K562 (cell line): ENCODE measurements at regions not wholly inside any gene's neighbourhood (a gene's known extent, or its start where the extent isn't known, plus 50 kb on each side); places are given as distances from the start of the nearest gene placed in this dataset.

ENCODE experiments used
- ATAC-seq: fragments of 200-7000 bp; cut with Tn5 transposase; 3 replicates; pipeline ENCODE4 v1.9.1; 2020; ENCODE audit warnings: moderate library complexity
- BruUV-seq: library from RNA; stranded (reverse); fragments of 400-500 nt; replicated peaks from 2 replicates; lab custom pipeline; 2021; lab: Mats Ljungman, UMichigan
- CTCF ChIA-PET: fragments of 300-600 bp; formaldehyde crosslinking; extraction: SDS; loops from one replicate; lab custom pipeline; 2021; ENCODE audit warnings: low intra/inter-chr PET ratio; lab: Yijun Ruan, JAX
- POLR2A ChIA-PET: fragments of 300-600, 350-650 bp; sonication (Branson Sonifier 250); formaldehyde crosslinking; extraction: SDS; loops from one replicate; lab custom pipeline; 2021; ENCODE audit warnings: antibody characterized with exemption, inconsistent platforms; lab: Yijun Ruan, JAX
- DNase-seq, 4 experiments: peaks; one replicate each; pipeline versions ENCODE4 v3.0.0 to v3.0.0-alpha.2; 2011 to 2018; ENCODE audit warnings: low spot score in 3 of 4, mixed read lengths in 3 of 4; ENCODE audit errors: extremely low read depth in 1 of 4
- FAIRE-seq: peaks from 2 replicates; lab custom pipeline; 2011; peaks lifted over from hg19 to GRCh38; lab: Jason Lieb, UNC
- H2AFZ ChIP-seq: 2 replicates; pipeline ENCODE4 v1.6.0; 2011; ENCODE audit warnings: low read depth, low read length, control low read depth, inconsistent platforms
- H3K27ac ChIP-seq: fragments of 200-600 bp; 3 replicates; pipeline ENCODE4 v1.8.0; 2011; ENCODE audit warnings: low read depth, mild to moderate bottlenecking, control low read depth, inconsistent platforms, low read length, moderate library complexity, mixed read lengths; ENCODE audit errors: extremely low read depth
- H3K27me3 ChIP-seq, 2 experiments: fragments of 300-600 bp in 1 of 2; 2 replicates in 1 of 2; 3 replicates in 1 of 2; pipeline versions ENCODE4 v1.6.0 to v1.8.0; 2011; ENCODE audit warnings: inconsistent platforms in 2 of 2, low read length in 2 of 2, mild to moderate bottlenecking in 1 of 2, mixed read lengths in 1 of 2, moderate library complexity in 1 of 2; ENCODE audit not compliant: control insufficient read depth in 2 of 2, insufficient read depth in 2 of 2
- H3K36me3 ChIP-seq: fragments of 300-600 bp; 3 replicates; pipeline ENCODE4 v1.8.0; 2011; ENCODE audit warnings: mild to moderate bottlenecking, low read length, inconsistent platforms; ENCODE audit not compliant: control insufficient read depth, insufficient read depth
- H3K4me1 ChIP-seq, 2 experiments: fragments of 200-600 bp in 1 of 2; replicated peaks in 1 of 2; 2 replicates in 1 of 2; 3 replicates in 1 of 2; pipeline versions ENCODE4 v1.5.1 to v1.8.0; 2011; ENCODE audit warnings: inconsistent platforms in 2 of 2, low read length in 2 of 2, mild to moderate bottlenecking in 1 of 2, mixed read lengths in 1 of 2, moderate library complexity in 1 of 2; ENCODE audit not compliant: control insufficient read depth in 2 of 2, insufficient read depth in 2 of 2
- H3K4me2 ChIP-seq: 2 replicates; pipeline ENCODE4 v1.6.1; 2011; ENCODE audit warnings: low read length, control low read depth, inconsistent platforms, mixed read lengths; ENCODE audit not compliant: insufficient read depth
- H3K4me3 ChIP-seq: fragments of 200-600 bp; sonication (generic), shearing (Covaris generic); 2 replicates; pipeline ENCODE4 v1.5.1; 2016; ENCODE audit warnings: control low read depth, inconsistent platforms
- H3K79me2 ChIP-seq: fragments of 200-600 bp; 3 replicates; pipeline ENCODE4 v1.8.0; 2011; ENCODE audit warnings: low read length, inconsistent platforms; ENCODE audit not compliant: control insufficient read depth, insufficient read depth
- H3K9ac ChIP-seq, 2 experiments: 2 replicates each; pipeline versions ENCODE4 v1.6.0 to v1.6.1; 2011; ENCODE audit warnings: low read depth in 2 of 2, low read length in 2 of 2, control low read depth in 1 of 2, inconsistent platforms in 1 of 2, mild to moderate bottlenecking in 1 of 2, mixed read lengths in 1 of 2; ENCODE audit not compliant: insufficient read depth in 1 of 2
- H3K9me1 ChIP-seq: one replicate; pipeline ENCODE4 v1.6.0; 2011; ENCODE audit warnings: inconsistent platforms, mild to moderate bottlenecking, low read length, moderate library complexity; ENCODE audit not compliant: control insufficient read depth, insufficient read depth
- H3K9me3 ChIP-seq: replicated peaks from 2 replicates; pipeline ENCODE4 v1.5.1; 2011; ENCODE audit warnings: low read depth, low read length, inconsistent platforms; ENCODE audit not compliant: control insufficient read depth, insufficient read depth
- H4K20me1 ChIP-seq: replicated peaks from 2 replicates; pipeline ENCODE4 v1.6.1; 2011; ENCODE audit warnings: low read length, inconsistent platforms, mixed read lengths; ENCODE audit not compliant: control insufficient read depth, insufficient read depth
- ARID1B ChIP-seq: fragments of 450-650 bp; IDR thresholded peaks from 2 replicates; pipeline ENCODE4 v1.6.1; 2016; ENCODE audit warnings: antibody characterized with exemption, mild to moderate bottlenecking, inconsistent platforms
- CBX1 ChIP-seq: sonication (generic); IDR thresholded peaks from 2 replicates; pipeline ENCODE4 v1.6.1; 2016; ENCODE audit warnings: antibody characterized with exemption, low read depth, mild to moderate bottlenecking
- DMBX1 ChIP-seq: fragments of 250-450 bp; sonication (Bioruptor Pico); IDR thresholded peaks from 2 replicates; pipeline ENCODE4 v1.8.0; 2022; ENCODE audit warnings: inconsistent platforms, mild to moderate bottlenecking, moderate library complexity, borderline replicate concordance
- ETV1 ChIP-seq: fragments of 450-650 bp; conservative IDR thresholded peaks from 2 replicates; pipeline ENCODE4 v1.6.1; 2016; ENCODE audit warnings: missing genetic modification characterization, control low read depth, low read depth, missing compliant biosample characterization
- FOXJ3 ChIP-seq: sonication (generic); formaldehyde crosslinking; IDR thresholded peaks from 2 replicates; pipeline ENCODE4 v1.4.0; 2020; ENCODE audit warnings: mild to moderate bottlenecking, missing genetic modification reagents
- NFXL1 ChIP-seq: fragments of 450-650 bp; formaldehyde crosslinking; IDR thresholded peaks from 2 replicates; pipeline ENCODE4 v1.4.0; 2021; ENCODE audit warnings: mild to moderate bottlenecking
- WGBS: fragments of 100-300 bp; shearing (Covaris generic); methylation state at CpG from one replicate; pipeline ENCODE4 v1.1.6; 2016; ENCODE audit warnings: low coverage, mixed read lengths; ENCODE audit not compliant: insufficient coverage; ENCODE audit errors: missing lambda C conversion rate; 5-methylcytosine and 5-hydroxymethylcytosine counted together
- in situ Hi-C: fragments of 300-500 bp; cut with MboI; formaldehyde crosslinking; loops from 4 replicates; pipeline ENCODE4 v1.15.0; 2018; ENCODE audit warnings: inconsistent platforms, mixed read lengths
- intact Hi-C: fragments of 100-400 bp; cut with micrococcal nuclease; formaldehyde crosslinking; loops from 2 replicates; pipeline ENCODE4 v1.14.2; 2022
- TF ChIP-seq, protein P1 (sequence below): fragments of 450-650 bp; formaldehyde crosslinking; IDR thresholded peaks from 2 replicates; pipeline ENCODE4 v1.4.0; 2020; ENCODE audit warnings: mild to moderate bottlenecking, moderate library complexity
- TF ChIP-seq, protein P2 (sequence below): sonication (generic); formaldehyde crosslinking; IDR thresholded peaks from 2 replicates; pipeline ENCODE4 v1.8.0; 2022; ENCODE audit warnings: missing genetic modification reagents, mild to moderate bottlenecking, moderate library complexity, borderline replicate concordance

GRCh38 chr4:28391877-28392276 is 1531.2 kb downstream of the STIM2 start:
- Histone ChIP-seq H3K27ac (no peak overlapping the region), H3K27me3 (no peaks in the 10 kb centered on the region), H4K20me1 (no peaks in the 10 kb centered on the region), H3K4me3 (no peak overlapping the region), H3K4me2 (no peak overlapping the region), H3K9me1 (no peaks in the 10 kb centered on the region), H3K9ac (no peak overlapping the region), H3K36me3 (no peaks in the 10 kb centered on the region), H3K9me3 (no peaks in the 10 kb centered on the region), H2AFZ (no peak overlapping the region), H3K4me1 (no peaks in the 10 kb centered on the region), H3K79me2 (no peaks in the 10 kb centered on the region)
- no peak for TF ChIP-seq CBX1
- no peak for TF ChIP-seq ARID1B
- TF ChIP-seq NFXL1 (CRISPR knock-in tag), result no peak
- FAIRE-seq (no peak), DNase-seq (no peak), ATAC-seq (no peak)
- CTCF ChIA-PET, result no interaction called here
- POLR2A ChIA-PET, result interaction anchor here (0.6 kb wide), 1 partner anchor 275 kb away, joined by 3 read pairs; no protein-coding TSS in a partner anchor
- WGBS, result 3% methylated on average over 4 of the region's 4 CpGs
- no TSS peak for BruUV-seq
- in situ Hi-C loops (no loop called here), intact Hi-C loops (no loop called here)

DNA sequence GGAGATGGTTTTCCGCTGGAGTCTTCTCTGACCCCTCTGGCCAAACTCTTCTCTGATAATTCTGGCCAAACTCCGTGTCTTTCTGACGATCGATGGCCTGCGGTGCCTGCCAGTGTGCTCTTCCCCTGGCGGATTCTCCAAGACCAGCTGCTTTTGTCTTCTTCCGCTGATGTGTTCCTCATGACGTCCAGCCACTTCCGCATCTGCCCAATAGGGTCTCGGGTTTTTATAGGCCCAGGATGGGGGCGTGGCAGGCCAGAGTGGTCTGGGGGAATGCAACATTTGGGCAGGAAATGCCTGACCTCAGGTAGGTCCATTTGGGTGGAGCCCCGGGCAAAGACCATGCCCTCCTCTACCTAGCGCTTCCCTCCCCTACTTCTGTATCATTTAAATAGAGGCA is 1542.1 kb downstream of the STIM2 start:
- TF ChIP-seq DMBX1 (no peak), FOXJ3 (no peak), ETV1 (no peak)
- TF ChIP-seq, protein P1, sequence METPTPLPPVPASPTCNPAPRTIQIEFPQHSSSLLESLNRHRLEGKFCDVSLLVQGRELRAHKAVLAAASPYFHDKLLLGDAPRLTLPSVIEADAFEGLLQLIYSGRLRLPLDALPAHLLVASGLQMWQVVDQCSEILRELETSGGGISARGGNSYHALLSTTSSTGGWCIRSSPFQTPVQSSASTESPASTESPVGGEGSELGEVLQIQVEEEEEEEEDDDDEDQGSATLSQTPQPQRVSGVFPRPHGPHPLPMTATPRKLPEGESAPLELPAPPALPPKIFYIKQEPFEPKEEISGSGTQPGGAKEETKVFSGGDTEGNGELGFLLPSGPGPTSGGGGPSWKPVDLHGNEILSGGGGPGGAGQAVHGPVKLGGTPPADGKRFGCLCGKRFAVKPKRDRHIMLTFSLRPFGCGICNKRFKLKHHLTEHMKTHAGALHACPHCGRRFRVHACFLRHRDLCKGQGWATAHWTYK, result no peak
- TF ChIP-seq, protein P2, sequence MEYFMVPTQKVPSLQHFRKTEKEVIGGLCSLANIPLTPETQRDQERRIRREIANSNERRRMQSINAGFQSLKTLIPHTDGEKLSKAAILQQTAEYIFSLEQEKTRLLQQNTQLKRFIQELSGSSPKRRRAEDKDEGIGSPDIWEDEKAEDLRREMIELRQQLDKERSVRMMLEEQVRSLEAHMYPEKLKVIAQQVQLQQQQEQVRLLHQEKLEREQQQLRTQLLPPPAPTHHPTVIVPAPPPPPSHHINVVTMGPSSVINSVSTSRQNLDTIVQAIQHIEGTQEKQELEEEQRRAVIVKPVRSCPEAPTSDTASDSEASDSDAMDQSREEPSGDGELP (CRISPR knock-in tag), result peak; percentile 11; the same call in 1 of the 2 replicates
- ATAC-seq (no peak), FAIRE-seq (no peak), DNase-seq (no peak)
- no peak overlapping the region for H3K27ac ChIP-seq
- no peaks in the 10 kb centered on the region for H4K20me1 ChIP-seq
- ChIA-PET CTCF (no interaction called here), POLR2A (no interaction called here)
- H3K9me1 ChIP-seq, result no peaks in the 10 kb centered on the region
- H3K36me3 ChIP-seq, result no peaks in the 10 kb centered on the region
- BruUV-seq, result no TSS peak
- no peaks in the 10 kb centered on the region for H3K79me2 ChIP-seq
- no peak overlapping the region for H2AFZ ChIP-seq
- no peak overlapping the region for H3K4me2 ChIP-seq
- in situ Hi-C loops (no loop called here), intact Hi-C loops (no loop called here)
- no peak overlapping the region for H3K4me3 ChIP-seq
- no peaks in the 10 kb centered on the region for H3K9me3 ChIP-seq
- H3K9ac ChIP-seq, result no peak overlapping the region
- 12% methylated on average over 9 of the region's 13 CpGs for WGBS
- H3K27me3 ChIP-seq, result no peaks in the 10 kb centered on the region
- H3K4me1 ChIP-seq, result no peaks in the 10 kb centered on the region
